GM19467 (cell line): ENCODE measurements at regions not wholly inside any gene's neighbourhood (a gene's known extent, or its start where the extent isn't known, plus 50 kb on each side); places are given as distances from the start of the nearest gene placed in this dataset.

ENCODE experiments used
- ATAC-seq: cut with Tn5 transposase; IDR thresholded peaks from one replicate; pipeline ENCODE4 v1.9.1; 2021; ENCODE audit warnings: mild to moderate bottlenecking, moderate library complexity; ENCODE audit not compliant: unreplicated experiment

DNA sequence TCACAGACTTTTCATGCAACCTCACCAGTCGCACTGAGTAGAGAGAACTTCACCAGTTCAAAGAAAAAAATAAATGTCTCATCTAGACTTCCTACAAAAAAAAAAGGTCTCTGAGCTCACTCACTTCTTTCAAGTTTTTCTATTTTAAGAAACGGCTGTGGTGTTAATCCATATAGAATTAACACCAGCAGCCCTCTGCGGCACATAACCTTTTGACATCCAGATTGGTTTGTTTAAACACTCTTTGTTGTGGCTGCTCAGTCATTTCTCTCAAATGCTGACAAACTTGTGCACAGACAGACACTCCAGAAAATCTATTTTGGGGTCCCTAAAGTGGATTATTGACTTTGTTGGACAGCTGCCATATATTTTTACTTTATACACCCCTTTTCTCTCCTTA lies 874.9 kb downstream of the EFNB2 start:
- no peak for ATAC-seq

DNA sequence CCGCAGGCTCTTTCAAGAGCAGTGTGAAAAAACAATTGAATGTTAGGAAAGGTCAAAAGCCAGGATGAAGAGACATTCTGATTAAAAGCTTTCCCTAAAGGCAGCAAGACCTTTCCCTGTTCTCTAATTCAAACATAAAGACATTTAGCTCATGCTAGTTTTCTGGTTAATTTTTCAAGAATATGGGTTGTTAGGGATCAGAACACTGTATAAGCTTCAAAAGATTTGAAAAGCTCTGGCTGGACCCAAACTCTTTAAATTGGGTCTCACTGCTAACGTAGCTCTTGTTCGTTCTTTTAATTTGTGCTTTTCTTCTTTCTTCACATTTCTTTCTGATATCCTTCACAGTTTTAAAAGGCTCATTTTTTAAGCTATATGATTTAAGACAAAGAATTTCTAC lies 877.0 kb downstream of the EFNB2 start:
- no peak for ATAC-seq

DNA sequence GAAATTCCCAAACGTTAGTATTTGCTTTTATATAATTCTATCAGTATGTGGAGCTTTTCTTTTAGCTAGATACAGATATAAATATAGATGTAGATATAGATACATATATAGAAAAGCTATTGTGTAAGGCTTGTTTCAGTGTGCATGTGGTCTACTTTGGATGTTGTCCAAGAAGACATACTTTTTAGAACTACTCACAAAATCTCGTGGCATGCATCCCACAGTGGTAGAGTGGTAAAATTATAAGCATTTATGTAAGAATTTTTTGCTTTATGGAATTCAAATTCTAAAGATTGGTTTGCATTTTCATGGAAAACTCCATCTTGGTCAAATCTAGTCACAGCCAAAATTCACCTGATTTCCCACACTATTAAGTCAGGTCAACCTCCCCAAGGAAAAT lies 880.4 kb downstream of the EFNB2 start:
- ATAC-seq: no peak

DNA sequence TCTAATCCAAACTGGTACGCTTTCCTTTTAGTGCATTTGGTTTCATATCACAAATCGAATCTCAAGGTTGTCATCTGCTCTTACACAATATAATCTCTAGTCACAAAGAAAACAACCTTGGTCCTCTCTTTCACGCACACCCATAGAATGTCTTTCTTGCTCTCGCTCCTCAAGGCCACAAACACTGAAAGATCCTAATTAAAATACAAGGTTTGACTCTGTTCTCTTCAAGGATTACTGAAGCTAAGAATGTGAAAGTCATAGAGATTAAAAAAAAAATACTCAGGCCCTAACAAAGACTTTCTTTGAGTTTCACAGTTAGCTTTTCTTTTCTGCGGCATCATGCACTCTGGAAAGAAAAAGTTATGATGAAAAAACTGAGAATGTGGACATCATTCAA lies 891.5 kb downstream of the EFNB2 start:
- no peak for ATAC-seq

DNA sequence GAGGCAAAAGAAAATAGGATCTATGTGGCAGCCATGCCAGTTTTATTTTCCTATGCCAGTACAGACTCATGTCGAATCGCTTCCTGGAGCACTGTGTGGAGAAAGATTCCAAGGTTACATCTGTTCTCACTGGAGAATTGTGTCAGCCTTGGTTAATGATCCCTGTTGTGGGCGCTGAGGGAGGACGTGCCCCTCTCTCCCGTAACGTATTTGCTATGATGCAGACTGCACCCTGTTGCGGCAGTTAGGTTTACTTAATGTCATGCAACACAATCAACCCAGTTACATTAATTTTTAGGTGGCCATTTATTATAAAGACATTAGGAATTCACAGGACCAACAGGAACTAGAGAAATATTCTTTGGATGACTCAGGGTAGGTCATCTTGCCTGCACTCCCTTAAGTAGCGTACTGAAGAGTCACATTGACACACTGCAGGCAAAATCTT lies 892.9 kb downstream of the EFNB2 start:
- ATAC-seq: no peak

GRCh38 chr13:105641121-105641520 lies 894.3 kb downstream of the EFNB2 start:
- ATAC-seq: no peak

- no peak for ATAC-seq
These were observed 897.0 kb downstream of the EFNB2 start for GRCh38 chr13:105638426-105638825.

DNA sequence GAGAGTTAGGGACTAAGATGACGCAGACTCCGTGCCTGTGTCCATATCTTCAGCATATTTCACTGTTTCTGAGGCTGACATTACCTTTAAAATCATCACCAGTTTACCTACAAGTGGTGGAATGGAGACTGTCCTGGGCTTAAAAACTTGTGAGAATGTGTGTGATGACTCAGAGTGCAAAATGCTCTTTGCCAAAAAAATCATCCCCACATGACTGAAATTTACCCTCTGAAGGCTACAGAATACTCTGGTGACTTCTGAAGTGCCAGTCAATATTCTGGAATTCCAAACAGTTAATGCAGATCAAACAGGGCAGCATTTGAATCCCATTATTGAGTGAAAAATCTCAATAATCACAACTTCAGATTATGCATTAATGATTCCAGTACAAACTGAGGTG lies 901.4 kb downstream of the EFNB2 start:
- no peak for ATAC-seq

DNA sequence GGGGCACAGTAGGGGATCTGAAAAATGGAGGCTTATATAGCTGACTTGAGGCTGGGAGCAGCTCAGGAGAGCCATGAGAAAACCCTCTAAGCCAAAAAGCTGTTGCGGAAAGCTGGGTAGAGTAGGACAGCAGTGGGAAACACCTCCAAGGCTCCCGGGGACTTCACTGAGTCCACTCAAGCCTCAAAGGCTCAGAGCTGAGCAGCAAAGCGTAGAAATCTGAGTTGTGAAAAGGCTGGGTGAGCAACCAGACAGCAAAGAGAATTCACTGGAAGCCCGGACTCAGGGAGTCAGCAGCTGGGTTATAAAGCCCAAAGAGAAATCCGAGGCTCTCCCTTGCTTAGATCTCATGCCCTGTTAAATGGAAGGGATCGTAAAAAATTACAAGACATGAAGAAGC lies 905.0 kb downstream of the EFNB2 start:
- no peak for ATAC-seq

- ATAC-seq: no peak
These were observed 908.2 kb downstream of the EFNB2 start for GRCh38 chr13:105627270-105627669.

GRCh38 chr13:105625691-105626090 lies 909.8 kb downstream of the EFNB2 start:
- no peak for ATAC-seq

DNA sequence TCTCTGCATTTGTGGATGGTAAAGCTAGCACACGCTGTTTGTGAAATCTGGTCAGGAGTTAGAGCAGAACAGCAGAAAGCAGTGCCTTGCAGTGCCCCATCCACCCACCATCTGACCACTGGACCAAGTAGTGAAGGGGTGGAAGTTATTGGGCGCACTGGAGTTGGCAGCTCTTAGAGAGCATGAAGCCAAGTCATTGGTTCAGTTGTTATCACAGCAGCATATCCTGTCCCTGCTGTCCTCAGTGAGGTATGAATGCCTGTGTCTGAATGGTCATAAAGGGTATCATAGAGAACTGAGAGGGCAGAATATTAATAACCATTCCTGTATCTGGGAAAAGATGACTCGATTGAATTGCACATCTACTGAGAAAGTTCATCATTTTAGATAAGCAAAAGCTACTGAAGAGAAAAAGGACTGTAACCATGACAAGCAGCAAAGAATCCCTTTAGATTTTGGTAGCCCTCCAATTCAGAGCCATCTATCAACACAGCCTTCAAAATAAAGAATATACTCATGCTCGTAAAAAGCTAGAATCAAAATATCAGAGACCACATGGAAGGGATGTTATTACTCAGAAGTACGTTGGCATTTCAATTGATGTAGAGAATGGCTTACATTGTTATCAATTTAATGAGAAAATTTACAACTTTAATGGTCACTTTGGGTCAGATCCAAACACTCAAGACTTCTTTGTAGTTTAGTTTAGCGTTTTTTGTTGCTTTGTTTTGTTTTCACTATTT lies 919.0 kb downstream of the EFNB2 start:
- no peak for ATAC-seq

DNA sequence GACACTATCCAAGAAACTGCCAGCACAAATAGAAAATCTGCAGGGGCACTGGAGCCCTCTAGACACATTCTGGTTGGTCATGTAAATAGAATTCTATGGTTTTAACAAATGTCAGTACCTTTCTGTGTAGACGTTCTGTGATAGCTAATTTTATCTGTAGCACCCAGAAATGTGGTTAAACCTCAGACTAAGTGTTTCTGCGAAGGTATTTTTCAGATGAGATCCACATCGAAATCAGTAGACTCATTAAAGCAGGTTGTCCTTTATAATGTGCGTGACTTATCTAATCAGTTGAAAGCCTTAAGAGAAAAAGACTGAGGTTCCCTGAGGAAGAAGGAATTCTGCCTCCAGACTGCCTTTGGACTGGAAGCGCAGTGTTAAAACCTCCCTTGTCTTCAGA lies 922.9 kb downstream of the EFNB2 start:
- no peak for ATAC-seq

GRCh38 chr13:105611424-105611823 lies 924.0 kb downstream of the EFNB2 start:
- ATAC-seq: no peak

GRCh38 chr13:105608104-105608503 lies 927.4 kb downstream of the EFNB2 start:
- no peak for ATAC-seq

DNA sequence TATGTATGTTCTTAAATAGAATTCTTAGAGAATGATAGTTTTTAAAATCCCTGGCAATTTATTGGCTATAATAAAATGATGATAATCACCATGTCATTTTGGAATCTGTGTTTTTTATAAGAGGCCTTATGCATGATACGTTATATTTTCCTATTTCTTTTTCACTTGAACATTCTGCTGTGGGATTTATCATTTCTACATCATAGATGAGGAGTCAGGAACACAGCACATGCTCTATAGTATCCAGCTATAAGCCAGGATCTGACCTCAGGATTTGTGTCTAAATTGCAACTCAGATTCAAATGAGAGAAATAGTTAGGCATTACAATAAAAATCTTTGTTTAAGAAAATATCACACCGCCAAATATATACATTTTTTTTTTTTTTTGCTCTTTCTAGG lies 928.0 kb downstream of the EFNB2 start:
- ATAC-seq: no peak

GRCh38 chr13:105607016-105607415 lies 928.4 kb downstream of the EFNB2 start:
- no peak for ATAC-seq

- ATAC-seq: no peak
These were observed 932.3 kb downstream of the EFNB2 start for GRCh38 chr13:105602956-105603670.

GRCh38 chr13:105599477-105600037 lies 935.9 kb downstream of the EFNB2 start:
- ATAC-seq: no peak

DNA sequence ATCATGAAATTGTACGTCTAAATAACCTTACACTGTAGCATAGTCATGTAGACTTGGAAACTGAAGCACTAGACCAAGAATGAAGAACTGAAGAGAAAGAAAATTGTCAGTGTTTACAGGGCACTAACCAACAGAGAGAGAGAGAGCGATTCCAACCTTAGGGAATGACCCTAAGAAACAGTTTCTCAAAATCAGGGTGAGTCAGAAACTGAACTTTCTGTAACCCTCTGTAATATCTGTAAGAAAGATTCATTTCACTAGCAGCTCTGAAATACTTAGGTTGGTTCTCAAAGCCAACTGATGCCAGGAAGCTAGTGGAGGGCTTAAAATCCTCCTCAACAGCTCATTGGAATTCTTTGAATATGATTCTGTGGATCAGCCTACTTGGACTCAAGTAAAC lies 936.9 kb downstream of the EFNB2 start:
- no peak for ATAC-seq

DNA sequence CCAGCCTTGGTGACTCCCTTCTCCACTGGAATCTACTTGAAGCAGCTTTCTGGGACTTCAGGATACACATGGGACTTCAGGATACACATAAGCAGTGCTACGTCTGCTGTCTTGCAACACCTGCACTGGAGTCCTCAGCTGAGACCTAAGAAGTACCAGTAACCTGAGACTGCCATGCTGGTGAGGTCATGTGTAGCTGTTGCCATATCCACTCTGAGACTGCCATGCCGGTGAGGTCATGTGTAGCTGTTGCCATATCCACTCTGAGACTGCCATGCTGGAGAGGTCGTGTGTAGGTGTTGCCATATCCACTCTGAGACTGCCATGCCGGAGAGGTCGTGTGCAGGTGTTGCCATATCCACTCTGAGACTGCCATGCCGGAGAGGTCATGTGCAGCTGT lies 937.9 kb downstream of the EFNB2 start:
- no peak for ATAC-seq

GRCh38 chr13:105595471-105595870 lies 940.0 kb downstream of the EFNB2 start:
- no peak for ATAC-seq
